Endothelial cell of hepatic sinusoid (primary cell): ENCODE measurements at regions not wholly inside any gene's neighbourhood (a gene's known extent, or its start where the extent isn't known, plus 50 kb on each side); places are given as distances from the start of the nearest gene placed in this dataset.
"Not testable (repeated sequence)": the region's sequence is repeated elsewhere in the genome, so short reads cannot be mapped to it uniquely, and the experiment has no call there.

Experiments used
- in situ Hi-C: cut with HindIII; loops from 2 replicates; pipeline ENCODE4 v1.10.0; 2017; ENCODE audit warnings: low sequenced_read_pairs

GRCh38 chr13:59047546-59047945 is 1116.2 kb downstream of the DIAPH3 start:
- in situ Hi-C loops, result no loop called here

- in situ Hi-C loops, result no loop called here
These were observed 1102.1 kb downstream of the DIAPH3 start for GRCh38 chr13:59061621-59062020.

GRCh38 chr13:59064042-59064441 is 1099.7 kb downstream of the DIAPH3 start:
- in situ Hi-C loops, result no loop called here

- in situ Hi-C loops, result not testable (repeated sequence)
These were observed 1087.3 kb downstream of the DIAPH3 start for GRCh38 chr13:59076386-59076785.

GRCh38 chr13:59086147-59086546 is 1077.6 kb downstream of the DIAPH3 start:
- in situ Hi-C loops, result no loop called here

- in situ Hi-C loops, result no loop called here
These were observed 1075.0 kb downstream of the DIAPH3 start for GRCh38 chr13:59088716-59089115.

- in situ Hi-C loops, result no loop called here
These were observed 1069.5 kb downstream of the DIAPH3 start for GRCh38 chr13:59094181-59094580.

- in situ Hi-C loops, result no loop called here
These were observed 1064.3 kb downstream of the DIAPH3 start for GRCh38 chr13:59099182-59099974.

- in situ Hi-C loops, result loop anchor here (5.0 kb wide), 1 partner anchor 51 kb away; no protein-coding TSS in a partner anchor
These were observed 1060.5 kb downstream of the DIAPH3 start for GRCh38 chr13:59103004-59103768.

GRCh38 chr13:59111751-59112171 is 1052.0 kb downstream of the DIAPH3 start:
- in situ Hi-C loops, result no loop called here

- in situ Hi-C loops, result no loop called here
These were observed 1051.5 kb downstream of the DIAPH3 start for GRCh38 chr13:59112221-59112718.

- in situ Hi-C loops, result no loop called here
These were observed 1044.3 kb downstream of the DIAPH3 start for GRCh38 chr13:59119475-59119874.

GRCh38 chr13:59120297-59120843 is 1043.4 kb downstream of the DIAPH3 start:
- in situ Hi-C loops, result no loop called here

GRCh38 chr13:59121507-59121906 is 1042.2 kb downstream of the DIAPH3 start:
- in situ Hi-C loops, result no loop called here

- in situ Hi-C loops, result no loop called here
These were observed 1037.3 kb downstream of the DIAPH3 start for GRCh38 chr13:59126474-59126873.

- in situ Hi-C loops, result no loop called here
These were observed 1029.8 kb downstream of the DIAPH3 start for GRCh38 chr13:59133903-59134302.

- in situ Hi-C loops, result no loop called here
These were observed 1019.0 kb downstream of the DIAPH3 start for GRCh38 chr13:59144700-59145099.

GRCh38 chr13:59145381-59145780 is 1018.3 kb downstream of the DIAPH3 start:
- in situ Hi-C loops, result no loop called here

- in situ Hi-C loops, result no loop called here
These were observed 1006.5 kb downstream of the DIAPH3 start for GRCh38 chr13:59157181-59157580.

- in situ Hi-C loops, result no loop called here
These were observed 997.6 kb downstream of the DIAPH3 start for GRCh38 chr13:59166174-59166573.

GRCh38 chr13:59172076-59172475 is 991.7 kb downstream of the DIAPH3 start:
- in situ Hi-C loops, result no loop called here

- in situ Hi-C loops, result no loop called here
These were observed 987.0 kb downstream of the DIAPH3 start for GRCh38 chr13:59176775-59177174.
